ENCODE measurements at regions not wholly inside any gene's neighbourhood (a gene's known extent, or its start where the extent isn't known, plus 50 kb on each side); places are given as distances from the start of the nearest gene placed in this dataset.

- DNase-seq (ENCODE audit: low read depth) = no peak
- no peak overlapping the region for H3K4me3 ChIP-seq (ENCODE audit: low read depth, low read length)
- no peak for TF ChIP-seq CTCF (IDR thresholded peaks at IDR 0.05; ENCODE audit: insufficient read depth, low read depth, low read length)
Measured at GRCh38 chr5:71806711-71807110, 87.6 kb downstream of the CARTPT start.

DNA sequence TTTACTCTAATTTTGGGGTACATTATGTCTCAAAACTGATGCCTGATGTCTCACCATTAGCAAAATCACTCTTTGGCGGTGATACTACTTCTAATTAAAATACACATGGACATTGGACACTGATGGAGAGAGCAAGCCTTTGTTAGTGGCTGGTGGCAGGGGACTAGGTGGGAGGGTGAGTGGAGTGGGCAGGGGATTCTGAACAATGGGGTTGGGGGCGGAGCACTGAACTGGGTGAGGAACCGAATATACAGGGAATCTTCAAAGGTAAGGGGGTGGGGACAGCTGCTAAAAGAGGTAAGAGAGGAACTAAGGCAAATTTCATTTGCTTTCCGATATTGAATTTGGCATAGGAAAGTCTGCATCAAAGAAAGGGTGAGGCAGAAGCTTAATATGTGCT lies 88.8 kb downstream of the CARTPT start:
- H3K4me3 ChIP-seq (ENCODE audit: low read depth, low read length) = no peak overlapping the region
- DNase-seq (ENCODE audit: low read depth) = no peak
- TF ChIP-seq CTCF (IDR thresholded peaks at IDR 0.05; ENCODE audit: insufficient read depth, low read depth, low read length) = no peak

GRCh38 chr5:71809446-71809845 lies 90.4 kb downstream of the CARTPT start:
- no peak for TF ChIP-seq CTCF (IDR thresholded peaks at IDR 0.05; ENCODE audit: insufficient read depth, low read depth, low read length)
- DNase-seq (ENCODE audit: low read depth) = no peak
- H3K4me3 ChIP-seq (ENCODE audit: low read depth, low read length) = no peak overlapping the region

DNA sequence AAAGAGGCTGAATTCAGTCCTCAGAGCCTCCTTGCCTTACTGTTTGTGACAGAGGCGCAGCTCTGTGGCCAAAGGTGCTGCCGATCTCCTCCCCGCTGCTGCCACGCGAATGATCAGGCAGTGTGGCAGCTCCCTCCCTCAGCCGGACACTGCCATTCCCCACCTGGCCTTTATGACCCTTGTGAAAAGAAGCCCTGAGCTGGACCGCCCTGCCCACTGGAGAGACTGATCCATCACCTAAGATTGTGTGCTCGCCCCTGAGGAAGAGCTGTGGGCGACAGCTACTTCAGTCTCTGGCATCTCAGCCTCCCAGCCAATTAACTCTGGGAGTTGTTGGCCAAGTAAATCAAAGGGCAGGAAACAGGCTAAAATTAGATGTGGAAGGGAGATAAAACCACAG lies 90.9 kb downstream of the CARTPT start:
- H3K4me3 ChIP-seq (ENCODE audit: low read depth, low read length) = no peak overlapping the region
- DNase-seq (ENCODE audit: low read depth) = no peak
- TF ChIP-seq CTCF (IDR thresholded peaks at IDR 0.05; ENCODE audit: insufficient read depth, low read depth, low read length) = no peak

DNA sequence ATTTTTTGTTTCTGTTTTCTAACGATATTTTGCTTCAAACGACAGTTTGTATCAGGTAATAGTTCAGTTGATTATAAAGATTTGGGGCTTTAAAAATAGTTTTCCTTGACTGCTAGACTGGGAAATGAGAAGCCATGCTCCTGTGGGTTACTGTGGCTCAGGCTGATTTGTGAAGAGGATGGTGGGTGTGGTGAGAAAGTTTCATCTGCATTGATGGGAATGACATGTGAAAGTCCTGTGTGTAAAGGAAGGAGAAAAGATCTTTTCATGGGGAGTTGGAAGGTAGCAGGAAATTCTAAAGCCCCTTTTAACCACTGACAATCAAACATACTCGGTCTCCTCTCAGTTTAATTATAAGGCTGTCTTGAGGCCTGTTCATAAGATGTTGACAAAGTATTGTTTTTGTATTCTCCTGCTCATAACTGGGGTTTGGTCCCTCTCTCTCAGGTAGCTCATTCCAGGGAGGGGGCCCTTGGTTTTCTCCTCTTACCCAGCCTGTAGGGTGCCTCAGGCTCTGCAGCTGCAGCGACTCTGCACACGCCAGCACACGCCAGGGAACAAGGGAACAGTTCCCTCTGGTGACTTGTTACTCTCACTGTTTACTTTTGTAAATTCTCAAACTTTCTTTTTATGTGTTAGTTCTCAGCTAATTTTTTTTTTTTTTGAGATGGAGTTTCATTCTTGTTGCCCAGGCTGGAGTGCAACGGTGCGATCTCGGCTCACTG lies 91.6 kb downstream of the CARTPT start:
- H3K4me3 ChIP-seq (ENCODE audit: low read depth, low read length) = no peak overlapping the region
- no peak for TF ChIP-seq CTCF (IDR thresholded peaks at IDR 0.05; ENCODE audit: insufficient read depth, low read depth, low read length)
- no peak for DNase-seq (ENCODE audit: low read depth)

GRCh38 chr5:71811779-71812178 lies 92.7 kb downstream of the CARTPT start:
- H3K4me3 ChIP-seq (ENCODE audit: low read depth, low read length) = no peak overlapping the region
- no peak for TF ChIP-seq CTCF (IDR thresholded peaks at IDR 0.05; ENCODE audit: insufficient read depth, low read depth, low read length)
- DNase-seq (ENCODE audit: low read depth) = no peak

GRCh38 chr5:71816307-71816706 lies 97.2 kb downstream of the CARTPT start:
- no peak for DNase-seq (ENCODE audit: low read depth)
- H3K4me3 ChIP-seq (ENCODE audit: low read depth, low read length) = no peak overlapping the region
- no peak for TF ChIP-seq CTCF (IDR thresholded peaks at IDR 0.05; ENCODE audit: insufficient read depth, low read depth, low read length)
